ENCODE measurements at regions not wholly inside any gene's neighbourhood (a gene's known extent, or its start where the extent isn't known, plus 50 kb on each side); places are given as distances from the start of the nearest gene placed in this dataset.

- Histone ChIP-seq H2AFZ (ENCODE audit: low read length) (no peak overlapping the region), H3K23ac (ENCODE audit: low read depth, low read length, poor library complexity) (no peak overlapping the region), H3K4ac (ENCODE audit: low read length) (no peak overlapping the region), H2BK120ac (ENCODE audit: low read depth, low read length) (no peak overlapping the region), H3K27ac (replicated peaks; ENCODE audit: low read length) (no peak overlapping the region), H3K27me3 (ENCODE audit: control insufficient read depth in 3 of 3, insufficient read depth in 3 of 3, low read depth in 1 of 3, low read length in 3 of 3) (no peaks in the 10 kb centered on the region), H2BK5ac (ENCODE audit: low read length) (no peak overlapping the region), H3K4me2 (ENCODE audit: insufficient read depth, low read length, poor library complexity, severe bottlenecking) (no peak overlapping the region), H2AK5ac (ENCODE audit: low read depth, low read length) (no peak overlapping the region), H4K8ac (ENCODE audit: low read depth, low read length) (no peak overlapping the region), H3K18ac (ENCODE audit: low read length) (no peak overlapping the region), H3K36me3 (replicated peaks in 1 of 2; ENCODE audit: control insufficient read depth in 2 of 2, insufficient read depth in 2 of 2, low read length in 2 of 2) (no peaks in the 10 kb centered on the region), H2BK12ac (ENCODE audit: low read length) (no peak overlapping the region), H3K9ac (ENCODE audit: low read depth, low read length, poor library complexity) (no peak overlapping the region), H3K4me3 (ENCODE audit: low read length in 2 of 2) (no peak overlapping the region), H3K4me1 (ENCODE audit: control insufficient read depth in 2 of 2, insufficient read depth in 1 of 2, low read depth in 1 of 2, low read length in 2 of 2) (no peaks in the 10 kb centered on the region), H3K9me3 (replicated peaks in 1 of 2; ENCODE audit: control insufficient read depth in 2 of 2, insufficient read depth in 1 of 2, low read depth in 1 of 2, low read length in 2 of 2) (no peaks in the 10 kb centered on the region), H3K14ac (ENCODE audit: low read length) (no peak overlapping the region), H4K91ac (ENCODE audit: low read depth, low read length, poor library complexity) (no peak overlapping the region), H3K79me1 (ENCODE audit: low read depth, low read length) (no peaks in the 10 kb centered on the region), H2BK15ac (ENCODE audit: low read length) (no peak overlapping the region)
- DNase-seq (ENCODE audit: low spot score) = peak; percentile 23
- no CpG with 5 or more reads among the region's 3 CpGs for WGBS, 2 donors (ENCODE audit: extremely low coverage in 2 of 2, insufficient read length in 2 of 2, insufficient replicate concordance in 1 of 2)
Measured at GRCh38 chr3:28726840-28727239, 378.2 kb upstream of the AZI2 start.

- Histone ChIP-seq H3K9me3 (replicated peaks in 1 of 2; ENCODE audit: control insufficient read depth in 2 of 2, insufficient read depth in 1 of 2, low read depth in 1 of 2, low read length in 2 of 2) (no peaks in the 10 kb centered on the region), H3K4me3 (ENCODE audit: low read length in 2 of 2) (no peak overlapping the region), H3K18ac (ENCODE audit: low read length) (no peak overlapping the region), H4K8ac (ENCODE audit: low read depth, low read length) (no peak overlapping the region), H3K27me3 (ENCODE audit: control insufficient read depth in 3 of 3, insufficient read depth in 3 of 3, low read depth in 1 of 3, low read length in 3 of 3) (no peaks in the 10 kb centered on the region), H3K4ac (ENCODE audit: low read length) (no peak overlapping the region), H2AK5ac (ENCODE audit: low read depth, low read length) (no peak overlapping the region), H4K91ac (ENCODE audit: low read depth, low read length, poor library complexity) (no peak overlapping the region), H2BK5ac (ENCODE audit: low read length) (no peak overlapping the region), H2BK15ac (ENCODE audit: low read length) (no peak overlapping the region), H3K9ac (ENCODE audit: low read depth, low read length, poor library complexity) (no peak overlapping the region), H3K27ac (replicated peaks; ENCODE audit: low read length) (no peak overlapping the region), H3K79me1 (ENCODE audit: low read depth, low read length) (no peaks in the 10 kb centered on the region), H3K23ac (ENCODE audit: low read depth, low read length, poor library complexity) (no peak overlapping the region), H2BK12ac (ENCODE audit: low read length) (no peak overlapping the region), H2BK120ac (ENCODE audit: low read depth, low read length) (no peak overlapping the region), H3K4me1 (ENCODE audit: control insufficient read depth in 2 of 2, insufficient read depth in 1 of 2, low read depth in 1 of 2, low read length in 2 of 2) (no peaks in the 10 kb centered on the region), H3K36me3 (replicated peaks in 1 of 2; ENCODE audit: control insufficient read depth in 2 of 2, insufficient read depth in 2 of 2, low read length in 2 of 2) (no peaks in the 10 kb centered on the region), H3K4me2 (ENCODE audit: insufficient read depth, low read length, poor library complexity, severe bottlenecking) (no peak overlapping the region), H2AFZ (ENCODE audit: low read length) (no peak overlapping the region), H3K14ac (ENCODE audit: low read length) (no peak overlapping the region)
- DNase-seq (ENCODE audit: low spot score) = no peak
Measured at GRCh38 chr3:28727307-28727706, 378.7 kb upstream of the AZI2 start.

DNA sequence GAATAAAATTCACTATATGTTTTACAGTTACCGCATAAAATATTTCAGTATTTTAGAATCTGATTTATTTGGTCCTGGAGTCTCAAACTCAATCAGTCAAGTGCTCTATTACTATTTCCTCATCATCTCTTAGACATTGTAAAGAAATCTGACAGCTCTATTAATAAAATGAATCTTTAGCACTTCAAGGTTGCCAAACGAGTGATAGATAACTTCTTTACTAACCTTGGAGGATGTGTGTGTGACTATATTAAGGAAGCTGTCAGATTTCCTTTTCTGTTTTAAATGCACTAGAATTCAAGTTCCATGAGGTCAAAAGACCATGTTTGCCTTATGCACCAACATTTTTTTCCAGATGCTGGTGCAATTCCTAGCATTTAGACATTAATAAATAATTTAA lies 389.8 kb upstream of the AZI2 start:
- Histone ChIP-seq H4K91ac (ENCODE audit: low read depth, low read length, poor library complexity) (no peak overlapping the region), H2AK5ac (ENCODE audit: low read depth, low read length) (no peak overlapping the region), H3K9me3 (replicated peaks in 1 of 2; ENCODE audit: control insufficient read depth in 2 of 2, insufficient read depth in 1 of 2, low read depth in 1 of 2, low read length in 2 of 2) (no peaks in the 10 kb centered on the region), H2BK120ac (ENCODE audit: low read depth, low read length) (no peak overlapping the region), H3K4ac (ENCODE audit: low read length) (no peak overlapping the region), H3K79me1 (ENCODE audit: low read depth, low read length) (no peaks in the 10 kb centered on the region), H2AFZ (ENCODE audit: low read length) (no peak overlapping the region), H3K14ac (ENCODE audit: low read length) (no peak overlapping the region), H3K27ac (replicated peaks; ENCODE audit: low read length) (no peak overlapping the region), H3K4me2 (ENCODE audit: insufficient read depth, low read length, poor library complexity, severe bottlenecking) (no peak overlapping the region), H2BK5ac (ENCODE audit: low read length) (no peak overlapping the region), H4K8ac (ENCODE audit: low read depth, low read length) (no peak overlapping the region), H3K4me1 (ENCODE audit: control insufficient read depth in 2 of 2, insufficient read depth in 1 of 2, low read depth in 1 of 2, low read length in 2 of 2) (no peaks in the 10 kb centered on the region), H2BK12ac (ENCODE audit: low read length) (no peak overlapping the region), H3K27me3 (ENCODE audit: control insufficient read depth in 3 of 3, insufficient read depth in 3 of 3, low read depth in 1 of 3, low read length in 3 of 3) (no peaks in the 10 kb centered on the region), H3K4me3 (ENCODE audit: low read length in 2 of 2) (no peak overlapping the region), H2BK15ac (ENCODE audit: low read length) (no peak overlapping the region), H3K36me3 (replicated peaks in 1 of 2; ENCODE audit: control insufficient read depth in 2 of 2, insufficient read depth in 2 of 2, low read length in 2 of 2) (no peaks in the 10 kb centered on the region), H3K9ac (ENCODE audit: low read depth, low read length, poor library complexity) (no peak overlapping the region), H3K18ac (ENCODE audit: low read length) (no peak overlapping the region), H3K23ac (ENCODE audit: low read depth, low read length, poor library complexity) (no peak overlapping the region)
- no CpG with 5 or more reads among the region's 2 CpGs for whole genome bisulfite sequencing, 2 donors (ENCODE audit: extremely low coverage in 2 of 2, insufficient read length in 2 of 2, insufficient replicate concordance in 1 of 2)
- no peak for DNase-seq (ENCODE audit: low spot score)

DNA sequence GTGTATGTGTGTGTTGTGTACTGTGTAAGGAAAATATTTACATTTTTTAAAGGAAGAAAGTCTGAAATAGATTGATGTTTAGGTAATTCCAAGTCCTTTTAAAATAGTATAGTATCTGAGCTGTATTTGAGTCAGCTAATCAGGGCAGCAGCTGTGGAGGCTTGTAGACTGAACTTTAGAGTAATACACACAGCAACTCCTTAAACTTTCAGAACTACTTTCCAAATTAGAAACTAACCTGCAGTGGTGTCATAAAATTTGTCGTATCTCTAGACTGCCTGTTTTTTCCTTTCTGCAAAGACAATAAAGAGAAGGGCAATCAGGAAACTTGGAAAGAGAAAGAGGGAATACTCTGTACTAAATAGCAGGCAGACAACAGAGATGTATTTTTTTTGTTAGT lies 391.0 kb upstream of the AZI2 start:
- Histone ChIP-seq H2BK5ac (ENCODE audit: low read length) (no peak overlapping the region), H3K4ac (ENCODE audit: low read length) (no peak overlapping the region), H3K27me3 (ENCODE audit: control insufficient read depth in 3 of 3, insufficient read depth in 3 of 3, low read depth in 1 of 3, low read length in 3 of 3) (no peaks in the 10 kb centered on the region), H2BK12ac (ENCODE audit: low read length) (no peak overlapping the region), H3K27ac (replicated peaks; ENCODE audit: low read length) (no peak overlapping the region), H3K14ac (ENCODE audit: low read length) (no peak overlapping the region), H4K8ac (ENCODE audit: low read depth, low read length) (no peak overlapping the region), H2AFZ (ENCODE audit: low read length) (no peak overlapping the region), H3K4me1 (ENCODE audit: control insufficient read depth in 2 of 2, insufficient read depth in 1 of 2, low read depth in 1 of 2, low read length in 2 of 2) (no peaks in the 10 kb centered on the region), H3K79me1 (ENCODE audit: low read depth, low read length) (no peaks in the 10 kb centered on the region), H3K18ac (ENCODE audit: low read length) (no peak overlapping the region), H4K91ac (ENCODE audit: low read depth, low read length, poor library complexity) (no peak overlapping the region), H2BK120ac (ENCODE audit: low read depth, low read length) (no peak overlapping the region), H3K9ac (ENCODE audit: low read depth, low read length, poor library complexity) (no peak overlapping the region), H3K4me2 (ENCODE audit: insufficient read depth, low read length, poor library complexity, severe bottlenecking) (no peak overlapping the region), H3K9me3 (replicated peaks in 1 of 2; ENCODE audit: control insufficient read depth in 2 of 2, insufficient read depth in 1 of 2, low read depth in 1 of 2, low read length in 2 of 2) (no peaks in the 10 kb centered on the region), H2BK15ac (ENCODE audit: low read length) (no peak overlapping the region), H2AK5ac (ENCODE audit: low read depth, low read length) (no peak overlapping the region), H3K4me3 (ENCODE audit: low read length in 2 of 2) (no peak overlapping the region), H3K36me3 (replicated peaks in 1 of 2; ENCODE audit: control insufficient read depth in 2 of 2, insufficient read depth in 2 of 2, low read length in 2 of 2) (no peaks in the 10 kb centered on the region), H3K23ac (ENCODE audit: low read depth, low read length, poor library complexity) (no peak overlapping the region)
- DNase-seq (ENCODE audit: low spot score) = no peak
- WGBS, 2 donors (ENCODE audit: extremely low coverage in 2 of 2, insufficient read length in 2 of 2, insufficient replicate concordance in 1 of 2) = no CpG with 5 or more reads among the region's 1 CpG
